ENCODE measurements at regions not wholly inside any gene's neighbourhood (a gene's known extent, or its start where the extent isn't known, plus 50 kb on each side); places are given as distances from the start of the nearest gene placed in this dataset.

GRCh38 chr4:174134361-174134760 lies 149.1 kb downstream of the FBXO8 start:
- TF ChIP-seq CTCF (IDR thresholded peaks at IDR 0.05 in 2 of 3, conservative IDR thresholded peaks at IDR 0.05 in 1 of 3; ENCODE audit: borderline replicate concordance in 1 of 3, insufficient read depth in 1 of 3, low read depth in 2 of 3, low read length in 2 of 3): no peak
- TF ChIP-seq ZFX (IDR thresholded peaks at IDR 0.05): no peak
- TF ChIP-seq JUND (IDR thresholded peaks at IDR 0.05): no peak
- no peak for TF ChIP-seq FOSL1 (IDR thresholded peaks at IDR 0.05; ENCODE audit: low read depth)
- no peak for TF ChIP-seq EZH2phosphoT487 (IDR thresholded peaks at IDR 0.05; ENCODE audit: borderline replicate concordance)
- no peak for TF ChIP-seq EGR1 (IDR thresholded peaks at IDR 0.05; ENCODE audit: low read depth)
- no peak for TF ChIP-seq REST (IDR thresholded peaks at IDR 0.05; ENCODE audit: low read depth)
- no peak for TF ChIP-seq POLR2A (IDR thresholded peaks at IDR 0.05; ENCODE audit: borderline replicate concordance, extremely low read depth, insufficient read depth, insufficient read length)
- no peak for TF ChIP-seq EZH2 (IDR thresholded peaks at IDR 0.05)
- no peak for TF ChIP-seq SP1 (IDR thresholded peaks at IDR 0.05; ENCODE audit: low read depth)
- TF ChIP-seq SIN3A (IDR thresholded peaks at IDR 0.05; ENCODE audit: low read depth): no peak
- no peak for TF ChIP-seq YY1 (IDR thresholded peaks at IDR 0.05; ENCODE audit: extremely low read depth, insufficient replicate concordance, low read depth, low read length)
